Smooth muscle cell (in vitro differentiated cells): ENCODE measurements at regions not wholly inside any gene's neighbourhood (a gene's known extent, or its start where the extent isn't known, plus 50 kb on each side); places are given as distances from the start of the nearest gene placed in this dataset.

Experiments
- DNase-seq: peaks from one replicate; lab custom pipeline; 2025; ENCODE audit not compliant: unreplicated experiment; lab: John Stamatoyannopoulos, UW
- H2AFZ ChIP-seq: fragments of 200-600 bp; sonication (generic); 2 replicates; pipeline ENCODE4 v1.6.0; 2016; ENCODE audit warnings: antibody characterized with exemption, low read depth, mild to moderate bottlenecking
- H3F3A ChIP-seq: fragments of 200-600 bp; sonication (generic); 2 replicates; pipeline ENCODE4 v1.6.0; 2017; ENCODE audit warnings: antibody characterized with exemption, low read depth
- H3K27ac ChIP-seq: fragments of 200-600 bp; sonication (generic); 2 replicates; pipeline ENCODE4 v1.5.1; 2016; ENCODE audit warnings: low read depth, mild to moderate bottlenecking
- H3K27me3 ChIP-seq: fragments of 200-600 bp; sonication (generic); 2 replicates; pipeline ENCODE4 v1.6.1; 2016; ENCODE audit warnings: low read depth, mild to moderate bottlenecking
- H3K36me3 ChIP-seq: fragments of 200-600 bp; sonication (generic); 2 replicates; pipeline ENCODE4 v1.5.1; 2016; ENCODE audit warnings: low read depth
- H3K4me1 ChIP-seq: fragments of 200-600 bp; sonication (generic); 2 replicates; pipeline ENCODE4 v1.5.1; 2016; ENCODE audit warnings: low read depth
- H3K4me2 ChIP-seq: fragments of 200-600 bp; sonication (generic); 2 replicates; pipeline ENCODE4 v1.6.0; 2016; ENCODE audit warnings: mild to moderate bottlenecking
- H3K4me3 ChIP-seq: fragments of 200-600 bp; sonication (generic); 2 replicates; pipeline ENCODE4 v1.5.1; 2016; ENCODE audit warnings: mild to moderate bottlenecking
- H3K79me2 ChIP-seq: fragments of 200-600 bp; sonication (generic); 2 replicates; pipeline ENCODE4 v1.6.0; 2016; ENCODE audit warnings: low read depth, mild to moderate bottlenecking
- H3K9ac ChIP-seq: fragments of 200-600 bp; sonication (generic); 2 replicates; pipeline ENCODE4 v1.6.0; 2016; ENCODE audit warnings: low read depth
- H3K9me3 ChIP-seq: fragments of 200-600 bp; sonication (generic); replicated peaks from 2 replicates; pipeline ENCODE4 v1.5.1; 2016; ENCODE audit warnings: low read depth
- H4K20me1 ChIP-seq: fragments of 200-600 bp; sonication (generic); 2 replicates; pipeline ENCODE4 v1.6.0; 2016; ENCODE audit warnings: low read depth
- CTCF ChIP-seq: fragments of 200-600 bp; sonication (generic); IDR thresholded peaks from 2 replicates; pipeline ENCODE4 v1.5.1; 2017; ENCODE audit warnings: borderline replicate concordance, mild to moderate bottlenecking, antibody characterized with exemption; ENCODE audit not compliant: insufficient read depth, poor library complexity, severe bottlenecking
- WGBS: methylation state at CpG from one replicate; pipeline ENCODE4 v1.1.7; 2016; ENCODE audit warnings: low lambda C conversion rate; 5-methylcytosine and 5-hydroxymethylcytosine counted together

DNA sequence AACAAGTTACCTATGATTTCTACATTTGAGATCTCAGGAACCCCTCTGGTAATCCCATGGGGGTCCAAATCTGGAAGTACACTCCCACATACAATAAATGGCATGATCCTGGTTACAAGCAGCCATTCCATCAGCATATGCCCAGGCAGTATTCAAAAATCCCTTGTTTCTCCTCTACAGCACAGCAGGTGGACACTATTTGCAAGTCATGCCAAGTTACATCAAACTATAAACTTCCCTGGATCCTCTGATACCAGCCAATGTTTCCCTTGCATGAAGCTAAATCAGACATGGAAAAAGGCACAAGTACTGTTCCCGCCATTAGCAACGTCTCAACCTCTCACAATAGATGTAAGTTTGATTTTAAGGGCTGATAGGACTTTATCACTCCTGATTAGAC is 134.5 kb upstream of the PRSS16 start:
- Histone ChIP-seq H3K4me2 (no peak overlapping the region), H3K4me3 (no peak overlapping the region), H3K9me3 (peaks cover 6% of the 10 kb centered on the region), H3K36me3 (no peaks in the 10 kb centered on the region), H4K20me1 (no peaks in the 10 kb centered on the region), H3K27ac (no peak overlapping the region), H3F3A (no peaks in the 10 kb centered on the region), H2AFZ (no peak overlapping the region), H3K79me2 (no peaks in the 10 kb centered on the region), H3K9ac (no peak overlapping the region), H3K4me1 (no peaks in the 10 kb centered on the region), H3K27me3 (no peaks in the 10 kb centered on the region)
- no peak for TF ChIP-seq CTCF
- no peak for DNase-seq
- 82% methylated on average over 2 of the region's 2 CpGs for WGBS

DNA sequence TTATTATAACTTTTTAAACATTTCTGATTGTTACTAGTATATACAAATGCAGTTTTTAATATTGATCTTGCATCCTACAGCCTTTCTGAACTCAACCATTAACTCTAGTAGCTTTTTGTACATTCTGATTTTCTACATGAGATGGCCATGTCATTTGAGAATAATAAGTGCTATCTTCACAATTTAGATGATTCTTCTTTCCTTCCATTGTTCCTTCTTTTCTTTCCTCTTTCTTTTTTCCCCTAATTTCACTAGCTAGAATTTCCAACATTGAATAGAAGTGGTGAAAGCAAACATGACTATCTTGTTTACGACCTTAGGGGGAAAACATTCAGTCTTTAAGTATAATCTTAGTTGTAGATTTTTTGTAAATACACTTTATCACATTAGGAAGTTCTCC is 128.2 kb upstream of the PRSS16 start:
- Histone ChIP-seq H3K27me3 (no peaks in the 10 kb centered on the region), H3K9me3 (no peaks in the 10 kb centered on the region), H3F3A (no peaks in the 10 kb centered on the region), H3K36me3 (no peaks in the 10 kb centered on the region), H3K4me1 (no peaks in the 10 kb centered on the region), H3K4me3 (no peak overlapping the region), H3K4me2 (no peak overlapping the region), H4K20me1 (no peaks in the 10 kb centered on the region), H3K9ac (no peak overlapping the region), H2AFZ (no peak overlapping the region), H3K79me2 (no peaks in the 10 kb centered on the region), H3K27ac (no peak overlapping the region)
- DNase-seq: no peak
- 82% methylated on average over 1 of the region's 1 CpG for WGBS
- TF ChIP-seq CTCF: no peak

DNA sequence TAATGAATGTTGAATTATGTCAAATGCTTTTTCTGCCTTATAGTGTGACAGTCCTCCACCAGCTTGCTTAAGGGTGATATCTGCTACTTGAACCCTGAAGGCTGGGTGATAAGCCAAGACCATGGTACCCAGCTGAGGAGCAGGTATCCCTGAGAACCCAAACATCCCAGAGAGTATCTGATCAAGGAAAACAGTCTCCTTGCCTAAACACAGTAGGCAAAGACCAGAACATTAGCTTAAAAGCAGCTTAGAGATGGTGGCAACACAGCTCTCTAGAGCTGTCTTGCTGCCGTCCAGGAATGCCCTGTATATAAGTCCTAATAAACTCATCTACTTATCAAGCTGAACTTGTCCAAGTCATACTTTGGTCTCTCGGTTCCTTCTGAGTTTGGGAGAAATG is 127.7 kb upstream of the PRSS16 start:
- H3K27me3 ChIP-seq: no peaks in the 10 kb centered on the region
- no peaks in the 10 kb centered on the region for H3K4me1 ChIP-seq
- no peak for DNase-seq
- no peaks in the 10 kb centered on the region for H3K79me2 ChIP-seq
- no peak overlapping the region for H3K9ac ChIP-seq
- no peak overlapping the region for H3K4me2 ChIP-seq
- H3F3A ChIP-seq: no peaks in the 10 kb centered on the region
- H3K27ac ChIP-seq: no peak overlapping the region
- no peaks in the 10 kb centered on the region for H3K36me3 ChIP-seq
- no peaks in the 10 kb centered on the region for H4K20me1 ChIP-seq
- WGBS: 60% methylated on average over 2 of the region's 2 CpGs
- H3K4me3 ChIP-seq: no peak overlapping the region
- H3K9me3 ChIP-seq: no peaks in the 10 kb centered on the region
- no peak overlapping the region for H2AFZ ChIP-seq
- TF ChIP-seq CTCF: no peak

DNA sequence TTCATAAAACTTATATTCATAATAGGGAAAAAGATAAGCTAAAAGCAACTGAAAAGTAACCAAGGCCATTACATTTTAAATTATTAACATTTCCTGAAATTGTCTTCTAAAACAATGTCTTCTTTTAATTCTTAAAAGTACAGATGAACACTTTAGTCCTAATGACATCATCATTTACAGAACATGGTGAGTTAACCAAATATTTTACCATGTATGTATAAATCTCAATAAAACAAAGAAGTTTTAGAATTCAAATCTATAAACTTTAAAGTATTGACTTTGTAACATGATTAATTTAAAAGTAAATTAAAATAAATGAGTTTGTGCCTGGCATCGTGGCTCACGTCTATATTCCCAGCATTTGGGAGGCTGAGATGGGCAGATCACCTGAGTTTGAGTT is 125.9 kb upstream of the PRSS16 start:
- no peaks in the 10 kb centered on the region for H4K20me1 ChIP-seq
- H3K4me2 ChIP-seq: no peak overlapping the region
- no peak overlapping the region for H2AFZ ChIP-seq
- WGBS: 100% methylated on average over 2 of the region's 2 CpGs
- H3K79me2 ChIP-seq: no peaks in the 10 kb centered on the region
- no peak overlapping the region for H3K27ac ChIP-seq
- H3K36me3 ChIP-seq: no peaks in the 10 kb centered on the region
- H3K4me1 ChIP-seq: no peaks in the 10 kb centered on the region
- H3K27me3 ChIP-seq: no peaks in the 10 kb centered on the region
- no peak for DNase-seq
- no peak overlapping the region for H3K4me3 ChIP-seq
- no peak for TF ChIP-seq CTCF
- no peak overlapping the region for H3K9ac ChIP-seq
- H3F3A ChIP-seq: no peaks in the 10 kb centered on the region
- H3K9me3 ChIP-seq: no peaks in the 10 kb centered on the region
